Liver (tissue), 3 donors: ENCODE measurements at regions not wholly inside any gene's neighbourhood (a gene's known extent, or its start where the extent isn't known, plus 50 kb on each side); places are given as distances from the start of the nearest gene placed in this dataset.

Experiments
- CTCF ChIP-seq: fragments of 150-350 bp; IDR thresholded peaks from 2 replicates; pipeline ENCODE4 v1.5.1; 2017; ENCODE audit warnings: improper control_type of control experiment, low read depth, low read length; ENCODE audit not compliant: missing input control
- HNF4G ChIP-seq: IDR thresholded peaks from 2 replicates; pipeline ENCODE4 v1.6.1; 2016; ENCODE audit warnings: antibody characterized with exemption
- JUND ChIP-seq, 2 donors: IDR thresholded peaks; 2 replicates each; pipeline ENCODE4 v1.6.1; 2016; ENCODE audit warnings: antibody characterized with exemption in 2 of 2
- MAX ChIP-seq: IDR thresholded peaks from 2 replicates; pipeline ENCODE4 v1.6.1; 2016; ENCODE audit warnings: antibody characterized with exemption
- REST ChIP-seq: IDR thresholded peaks from 2 replicates; pipeline ENCODE4 v1.6.1; 2016; ENCODE audit warnings: antibody characterized with exemption, mild to moderate bottlenecking
- TAF1 ChIP-seq: conservative IDR thresholded peaks from 2 replicates; pipeline ENCODE4 v1.6.1; 2016; ENCODE audit warnings: antibody characterized with exemption, mild to moderate bottlenecking
- donor health status: healthy.
- donor health status: healthy.

- no peak for TF ChIP-seq CTCF
- no peak for TF ChIP-seq REST
- no peak for TF ChIP-seq MAX
- TF ChIP-seq JUND (IDR thresholded peaks at IDR 0.05) = no peak
- no peak for TF ChIP-seq TAF1
- TF ChIP-seq HNF4G = no peak
Observed at GRCh38 chr2:204370172-204370718, 175.0 kb upstream of the PARD3B start.
